ENCODE measurements at regions not wholly inside any gene's neighbourhood (a gene's known extent, or its start where the extent isn't known, plus 50 kb on each side); places are given as distances from the start of the nearest gene placed in this dataset.

DNA sequence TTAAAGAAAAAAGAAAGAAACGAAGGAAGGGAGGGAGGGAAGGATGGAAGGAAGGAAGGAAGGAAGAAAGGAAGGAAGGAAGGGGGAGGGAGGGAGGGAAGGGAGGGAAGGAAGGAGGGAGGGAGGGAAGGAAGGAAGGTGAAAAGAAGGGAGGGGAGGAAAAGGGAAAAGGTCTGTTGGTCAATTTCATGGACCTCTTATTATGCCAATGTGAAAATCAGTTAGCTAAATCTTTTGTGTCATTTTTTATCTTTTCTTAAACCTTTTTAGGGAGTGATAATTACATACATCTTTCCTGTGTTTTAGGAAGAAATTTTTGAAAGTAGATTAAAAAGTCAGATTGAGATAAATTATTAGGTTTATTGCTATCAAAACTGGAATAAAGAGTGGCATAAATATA is 670.2 kb upstream of the CITED2 start:
- no peak for DNase-seq

GRCh38 chr6:140043762-140044378 is 669.4 kb upstream of the CITED2 start:
- DNase-seq = peak; percentile 54 to 87 (median 83)

DNA sequence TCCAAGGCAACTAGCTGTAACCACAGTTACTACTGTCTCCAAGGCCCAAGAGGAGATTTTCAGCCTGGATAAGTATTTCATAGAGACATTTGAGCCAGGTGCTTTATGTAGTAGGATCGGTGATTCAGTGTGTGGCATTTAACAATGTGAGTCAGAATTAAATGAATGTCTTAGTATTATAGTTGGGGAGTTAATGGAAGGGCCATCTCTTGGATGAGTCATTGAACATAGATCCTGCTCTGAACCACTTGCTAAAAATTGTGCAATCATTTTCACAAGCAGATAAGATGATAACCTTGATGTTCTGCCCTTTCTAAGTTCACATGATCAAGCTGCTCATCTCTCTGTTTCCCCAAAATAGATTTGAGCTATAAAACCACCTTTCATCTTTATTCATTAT is 668.9 kb upstream of the CITED2 start:
- DNase-seq = peak; percentile 24 to 72 (median 71)

DNA sequence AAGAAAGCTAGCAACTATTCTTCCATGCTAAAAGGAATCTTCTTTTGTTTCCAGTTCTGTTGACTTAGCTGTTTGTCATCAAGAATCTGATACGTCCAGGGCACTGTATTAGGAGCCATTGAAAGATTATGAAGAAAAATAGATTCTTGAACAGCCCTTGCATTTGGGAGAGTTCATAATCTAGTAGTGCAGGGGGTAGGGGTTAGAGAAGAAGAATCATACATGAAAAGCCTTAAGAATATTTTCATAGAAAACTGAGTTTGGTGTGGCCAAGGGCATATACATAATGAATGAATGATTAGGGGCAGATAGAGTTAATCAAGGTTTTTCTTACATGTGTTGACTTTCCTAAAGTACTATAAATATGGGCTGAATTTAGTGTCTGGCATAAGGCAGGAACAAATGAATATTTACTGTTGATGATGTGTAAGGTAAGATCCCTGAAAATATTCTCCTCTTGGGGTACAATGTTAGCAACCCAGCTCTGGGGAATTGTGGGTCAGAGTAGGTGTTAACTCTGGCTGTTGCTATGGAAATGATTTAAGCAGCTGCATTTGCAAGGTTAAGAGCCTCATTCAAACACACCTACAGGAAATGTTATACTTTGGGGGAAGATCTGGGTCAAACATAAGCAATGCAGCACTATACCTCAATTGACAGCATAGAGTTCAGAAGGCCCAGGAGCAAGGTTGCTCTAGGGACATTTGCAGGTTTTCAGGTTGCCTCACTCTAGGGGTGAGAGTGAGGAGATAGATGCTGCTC is 667.3 kb upstream of the CITED2 start:
- no peak for DNase-seq

- DNase-seq = no peak
Observed at GRCh38 chr6:140041056-140041455, 666.6 kb upstream of the CITED2 start.

DNA sequence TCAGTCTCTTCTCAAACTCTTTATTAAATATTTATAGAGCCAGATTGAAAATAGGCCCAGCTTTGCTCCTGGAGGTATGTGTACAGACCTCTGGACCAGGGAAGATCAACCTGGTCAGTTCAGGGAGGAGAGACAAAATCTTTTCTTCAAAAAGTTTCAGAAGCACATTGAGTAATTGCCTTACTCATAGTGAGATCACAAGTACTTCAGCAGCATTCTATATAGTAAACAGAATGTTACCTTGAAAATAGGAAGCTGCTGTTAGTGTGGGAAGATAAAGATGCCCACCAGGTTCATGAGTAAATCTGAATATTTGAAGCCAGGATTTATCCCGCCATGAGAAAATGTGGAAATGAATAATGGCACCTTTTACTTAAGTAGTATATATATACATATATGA is 665.9 kb upstream of the CITED2 start:
- DNase-seq = peak; percentile 26 to 71 (median 65)

GRCh38 chr6:140039364-140039763 is 664.9 kb upstream of the CITED2 start:
- peak; percentile 39 to 73 (median 67) for DNase-seq

- peak; percentile 30 to 55 (median 53) for DNase-seq
Observed at GRCh38 chr6:140036196-140036595, 661.7 kb upstream of the CITED2 start.

DNA sequence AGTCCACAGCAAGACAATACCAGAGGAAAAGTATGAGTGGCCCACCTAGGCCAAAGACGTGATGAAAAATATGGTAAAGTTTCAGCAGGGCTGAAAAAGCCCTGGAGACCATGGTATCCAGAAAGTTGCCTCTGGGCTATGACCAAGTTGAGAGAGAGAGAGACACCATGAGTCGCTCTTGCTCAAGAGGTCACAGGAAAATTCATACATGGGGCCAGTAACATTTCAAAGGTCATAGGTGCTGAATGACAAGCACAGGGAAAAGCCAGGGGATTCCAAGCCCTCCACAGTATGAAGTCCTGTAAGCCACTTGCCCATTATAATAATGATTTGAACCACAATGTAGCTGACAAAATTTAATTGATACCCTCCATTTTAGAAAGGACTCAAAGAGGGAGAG is 657.7 kb upstream of the CITED2 start:
- peak; percentile 63 to 80 (median 76) for DNase-seq

DNA sequence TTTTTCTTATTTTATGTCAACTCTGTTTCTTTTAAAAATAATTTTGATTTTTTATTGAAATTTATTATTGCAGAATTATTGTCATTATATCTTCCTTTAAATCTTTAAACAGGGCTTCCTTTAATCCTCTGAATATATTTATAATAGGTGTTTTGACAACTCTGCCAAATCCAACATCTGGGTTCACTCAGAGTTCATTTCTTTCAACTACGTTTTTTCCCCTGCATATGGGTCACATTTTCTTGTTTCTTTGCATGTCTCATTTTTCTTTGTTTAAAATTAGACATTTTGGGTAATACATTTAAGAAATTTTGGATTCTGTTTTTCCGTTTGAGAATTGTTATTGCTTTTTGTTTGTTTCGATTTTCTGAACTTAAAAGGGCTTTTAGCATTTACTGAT is 655.1 kb upstream of the CITED2 start:
- no peak for DNase-seq

GRCh38 chr6:140027219-140027618 is 652.8 kb upstream of the CITED2 start:
- no peak for DNase-seq

GRCh38 chr6:140026546-140026945 is 652.1 kb upstream of the CITED2 start:
- no peak for DNase-seq

- DNase-seq = no peak
Observed at GRCh38 chr6:140025171-140025570, 650.7 kb upstream of the CITED2 start.

- no peak for DNase-seq
Observed at GRCh38 chr6:140020207-140020791, 645.9 kb upstream of the CITED2 start.

DNA sequence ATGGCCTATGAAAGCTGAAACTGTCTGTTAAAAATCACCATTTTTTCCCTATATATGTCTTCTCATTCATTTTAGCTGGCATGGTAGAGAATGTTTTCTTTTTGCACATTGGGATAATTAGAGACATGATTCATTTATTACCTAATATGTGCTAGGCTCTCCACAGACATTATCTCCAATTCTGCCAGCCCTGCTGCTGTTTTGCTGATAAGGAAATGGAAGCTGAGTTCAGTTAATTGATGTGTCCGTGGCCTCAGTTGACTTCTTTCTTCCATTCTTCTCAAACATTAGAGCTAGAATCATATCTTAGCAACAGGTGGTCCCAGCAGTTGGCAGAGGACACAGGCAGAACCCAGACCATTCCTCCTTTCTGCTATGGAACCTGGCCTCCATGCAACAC is 644.1 kb upstream of the CITED2 start:
- no peak for DNase-seq

DNA sequence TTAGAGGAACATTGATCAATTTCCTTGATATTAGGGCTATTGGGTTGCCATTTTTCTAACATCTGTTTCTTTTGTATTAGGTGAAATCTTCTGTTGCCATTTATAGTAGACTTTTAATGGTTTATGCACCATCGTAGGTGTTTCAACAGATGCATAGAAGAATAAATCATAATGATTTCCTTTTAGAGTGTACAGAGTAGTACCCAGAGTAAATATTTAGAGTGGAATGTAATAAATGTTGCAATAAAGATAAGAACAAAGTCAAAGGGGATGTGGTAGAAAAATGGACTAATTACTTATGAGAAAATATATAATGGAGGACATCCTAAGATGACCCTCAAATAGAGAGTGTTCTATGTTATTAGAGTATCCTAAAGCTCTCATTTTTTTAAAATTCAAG is 643.0 kb upstream of the CITED2 start:
- DNase-seq = no peak

DNA sequence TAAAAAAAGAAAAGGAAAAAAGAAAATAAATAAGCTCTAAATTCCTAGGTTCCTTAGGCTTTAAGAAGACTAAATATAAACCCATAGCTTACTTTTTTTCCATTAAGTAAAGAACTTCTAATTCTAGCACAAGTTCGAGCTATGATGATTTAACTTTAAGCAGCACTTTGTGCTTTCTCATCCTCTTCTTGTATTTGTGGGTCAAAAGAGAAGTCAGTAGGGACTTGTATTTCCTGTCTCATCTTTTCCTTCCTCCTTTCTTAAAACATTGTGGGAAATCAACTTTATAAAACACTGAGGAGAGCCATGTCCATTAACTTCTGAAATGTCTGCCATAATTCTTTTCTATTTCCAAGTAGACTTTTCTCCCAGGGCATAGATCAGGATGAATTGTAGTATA is 637.7 kb upstream of the CITED2 start:
- DNase-seq = peak; percentile 5 to 41 (median 31)

GRCh38 chr6:140011537-140011936 is 637.1 kb upstream of the CITED2 start:
- no peak for DNase-seq

DNA sequence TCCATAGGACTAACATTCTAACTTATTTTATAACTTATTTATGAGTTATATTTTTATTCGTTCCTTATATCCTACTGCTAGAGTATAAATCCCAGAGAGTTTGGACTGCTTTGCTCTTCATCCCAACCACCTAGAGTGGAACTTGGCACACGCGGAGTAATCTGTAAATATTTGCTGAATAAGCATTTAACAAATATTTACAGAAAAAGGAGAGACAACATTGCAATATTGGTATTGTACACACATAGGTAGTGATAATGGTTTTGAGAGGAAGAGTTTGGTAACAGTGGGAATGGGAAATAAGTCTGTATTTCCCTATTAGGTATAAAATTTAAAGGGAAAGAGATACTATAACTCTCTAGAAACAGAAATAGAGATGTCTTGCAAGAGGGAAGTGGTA is 634.8 kb upstream of the CITED2 start:
- no peak for DNase-seq

DNA sequence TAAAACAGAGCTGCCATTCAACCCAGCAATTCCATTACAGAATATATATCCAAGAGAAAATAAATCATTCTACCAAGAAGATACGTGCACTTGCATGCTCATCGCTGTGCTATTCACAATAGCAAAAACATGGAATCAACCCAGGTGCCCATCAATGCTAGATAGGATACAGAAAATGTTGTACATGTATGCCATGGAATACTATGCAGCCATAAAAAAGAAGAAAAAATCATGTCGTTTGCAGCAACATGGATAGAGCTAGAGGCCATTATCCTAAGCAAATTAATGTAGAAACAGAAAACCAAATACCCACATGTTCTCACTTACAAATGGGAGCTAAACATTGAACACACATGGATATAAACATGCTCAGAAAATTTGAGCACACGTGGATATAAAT is 633.1 kb upstream of the CITED2 start:
- no peak for DNase-seq

DNA sequence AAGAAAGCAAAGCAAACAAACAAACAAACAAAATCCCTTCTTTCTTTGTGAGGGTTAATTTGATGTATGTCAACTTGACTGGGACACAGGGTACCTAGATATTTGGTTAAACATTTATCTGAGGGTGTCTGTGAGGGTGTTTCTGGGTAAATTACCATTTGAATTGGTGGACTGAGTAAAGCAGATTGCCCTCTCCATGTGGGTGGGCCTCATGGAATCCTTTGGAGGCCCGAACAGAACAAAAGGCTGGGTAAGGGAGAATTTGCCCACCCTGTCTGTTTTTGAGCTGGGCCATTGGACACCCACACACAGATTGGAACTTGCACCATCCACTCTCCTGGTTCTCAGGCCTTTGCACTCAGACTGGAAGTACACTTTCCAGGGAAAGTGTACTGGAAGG is 628.8 kb upstream of the CITED2 start:
- DNase-seq = no peak

DNA sequence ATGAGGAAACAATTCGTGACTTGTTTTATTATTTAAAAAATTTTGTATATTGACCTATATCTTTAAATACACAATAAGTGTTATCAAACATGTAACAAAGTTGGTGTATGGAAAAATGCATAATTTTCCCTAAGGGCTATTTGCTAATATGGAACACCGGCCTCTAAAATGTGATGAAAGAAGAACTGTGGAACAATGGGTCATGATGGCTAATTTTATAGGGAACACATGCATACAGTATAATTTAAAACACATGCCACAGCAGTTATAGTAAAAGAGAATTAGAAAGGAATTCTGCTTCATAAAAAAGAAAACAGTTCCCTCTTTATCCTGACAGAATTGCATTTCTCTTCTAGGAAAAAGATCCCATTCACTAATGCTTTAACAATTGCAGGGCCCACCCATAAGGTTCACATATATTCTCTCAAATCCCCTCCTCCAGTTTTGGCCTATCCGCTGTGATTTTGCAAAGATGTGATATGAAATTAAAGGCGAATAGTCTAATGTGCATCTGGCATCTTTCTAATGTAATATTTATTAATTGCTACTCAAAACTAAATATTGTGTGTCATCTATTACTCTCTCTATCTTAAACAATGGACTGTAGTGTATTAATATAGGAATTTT is 628.1 kb upstream of the CITED2 start:
- DNase-seq = no peak

GRCh38 chr6:140001821-140002341 is 627.4 kb upstream of the CITED2 start:
- no peak for DNase-seq

- no peak for DNase-seq
Observed at GRCh38 chr6:140001005-140001404, 626.6 kb upstream of the CITED2 start.

Measured in suppressor macrophage treated with lipopolysaccharide for 1 hour (primary cell).